22Rv1 (cell line): ENCODE measurements at regions not wholly inside any gene's neighbourhood (a gene's known extent, or its start where the extent isn't known, plus 50 kb on each side); places are given as distances from the start of the nearest gene placed in this dataset.

Source experiments
- ZFX ChIP-seq: fragments of 450-650 bp; IDR thresholded peaks from 2 replicates; pipeline ENCODE4 v1.6.1; 2017; ENCODE audit warnings: antibody characterized with exemption, borderline replicate concordance
- TF ChIP-seq, protein P1 (sequence below): fragments of 450-650 bp; IDR thresholded peaks from 2 replicates; pipeline ENCODE4 v1.5.1; 2017; ENCODE audit warnings: mild to moderate bottlenecking

- TF ChIP-seq, protein P1, sequence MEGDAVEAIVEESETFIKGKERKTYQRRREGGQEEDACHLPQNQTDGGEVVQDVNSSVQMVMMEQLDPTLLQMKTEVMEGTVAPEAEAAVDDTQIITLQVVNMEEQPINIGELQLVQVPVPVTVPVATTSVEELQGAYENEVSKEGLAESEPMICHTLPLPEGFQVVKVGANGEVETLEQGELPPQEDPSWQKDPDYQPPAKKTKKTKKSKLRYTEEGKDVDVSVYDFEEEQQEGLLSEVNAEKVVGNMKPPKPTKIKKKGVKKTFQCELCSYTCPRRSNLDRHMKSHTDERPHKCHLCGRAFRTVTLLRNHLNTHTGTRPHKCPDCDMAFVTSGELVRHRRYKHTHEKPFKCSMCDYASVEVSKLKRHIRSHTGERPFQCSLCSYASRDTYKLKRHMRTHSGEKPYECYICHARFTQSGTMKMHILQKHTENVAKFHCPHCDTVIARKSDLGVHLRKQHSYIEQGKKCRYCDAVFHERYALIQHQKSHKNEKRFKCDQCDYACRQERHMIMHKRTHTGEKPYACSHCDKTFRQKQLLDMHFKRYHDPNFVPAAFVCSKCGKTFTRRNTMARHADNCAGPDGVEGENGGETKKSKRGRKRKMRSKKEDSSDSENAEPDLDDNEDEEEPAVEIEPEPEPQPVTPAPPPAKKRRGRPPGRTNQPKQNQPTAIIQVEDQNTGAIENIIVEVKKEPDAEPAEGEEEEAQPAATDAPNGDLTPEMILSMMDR, result no peak
- TF ChIP-seq ZFX, result no peak
Observed at GRCh38 chr1:111015222-111015621, 51.5 kb upstream of the LRIF1 start.
